ENCODE measurements at regions not wholly inside any gene's neighbourhood (a gene's known extent, or its start where the extent isn't known, plus 50 kb on each side); places are given as distances from the start of the nearest gene placed in this dataset.

DNA sequence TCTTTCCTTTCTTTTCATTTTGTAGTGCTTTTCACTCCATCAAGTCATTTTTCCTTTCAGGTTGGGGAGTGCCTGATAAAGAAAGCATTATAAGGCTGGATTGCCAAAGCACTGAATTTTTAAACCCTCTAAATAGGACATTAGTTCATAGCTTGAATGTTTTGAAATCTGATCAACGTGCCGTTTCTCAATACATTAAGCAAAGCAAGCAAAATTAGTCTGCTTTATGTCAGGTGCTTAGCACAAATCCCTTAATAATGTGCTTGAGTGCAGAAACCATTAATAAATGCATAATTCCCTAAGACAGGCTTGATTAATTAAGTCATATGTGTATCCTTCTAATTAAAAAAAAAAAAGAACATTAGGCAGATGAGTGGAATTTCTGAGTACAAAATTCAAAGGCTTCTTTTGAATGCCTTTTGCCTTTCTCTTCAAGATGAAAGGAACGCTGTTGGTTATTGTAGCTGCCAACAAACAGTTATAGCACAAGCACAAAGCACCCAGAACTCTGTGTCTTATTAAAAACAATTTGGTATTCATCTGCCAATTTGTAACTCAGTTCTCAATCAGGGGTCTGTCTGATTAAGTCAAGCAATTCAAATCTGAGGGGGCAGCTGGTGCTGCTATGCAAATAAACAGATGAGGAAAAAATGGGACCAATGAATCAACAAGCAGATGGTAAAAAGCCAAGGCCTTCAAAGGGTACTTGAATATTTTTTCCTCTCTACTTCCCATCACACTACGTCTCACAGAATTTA, 233.7 kb downstream of the TLE1 start:
- TF ChIP-seq, protein P1, sequence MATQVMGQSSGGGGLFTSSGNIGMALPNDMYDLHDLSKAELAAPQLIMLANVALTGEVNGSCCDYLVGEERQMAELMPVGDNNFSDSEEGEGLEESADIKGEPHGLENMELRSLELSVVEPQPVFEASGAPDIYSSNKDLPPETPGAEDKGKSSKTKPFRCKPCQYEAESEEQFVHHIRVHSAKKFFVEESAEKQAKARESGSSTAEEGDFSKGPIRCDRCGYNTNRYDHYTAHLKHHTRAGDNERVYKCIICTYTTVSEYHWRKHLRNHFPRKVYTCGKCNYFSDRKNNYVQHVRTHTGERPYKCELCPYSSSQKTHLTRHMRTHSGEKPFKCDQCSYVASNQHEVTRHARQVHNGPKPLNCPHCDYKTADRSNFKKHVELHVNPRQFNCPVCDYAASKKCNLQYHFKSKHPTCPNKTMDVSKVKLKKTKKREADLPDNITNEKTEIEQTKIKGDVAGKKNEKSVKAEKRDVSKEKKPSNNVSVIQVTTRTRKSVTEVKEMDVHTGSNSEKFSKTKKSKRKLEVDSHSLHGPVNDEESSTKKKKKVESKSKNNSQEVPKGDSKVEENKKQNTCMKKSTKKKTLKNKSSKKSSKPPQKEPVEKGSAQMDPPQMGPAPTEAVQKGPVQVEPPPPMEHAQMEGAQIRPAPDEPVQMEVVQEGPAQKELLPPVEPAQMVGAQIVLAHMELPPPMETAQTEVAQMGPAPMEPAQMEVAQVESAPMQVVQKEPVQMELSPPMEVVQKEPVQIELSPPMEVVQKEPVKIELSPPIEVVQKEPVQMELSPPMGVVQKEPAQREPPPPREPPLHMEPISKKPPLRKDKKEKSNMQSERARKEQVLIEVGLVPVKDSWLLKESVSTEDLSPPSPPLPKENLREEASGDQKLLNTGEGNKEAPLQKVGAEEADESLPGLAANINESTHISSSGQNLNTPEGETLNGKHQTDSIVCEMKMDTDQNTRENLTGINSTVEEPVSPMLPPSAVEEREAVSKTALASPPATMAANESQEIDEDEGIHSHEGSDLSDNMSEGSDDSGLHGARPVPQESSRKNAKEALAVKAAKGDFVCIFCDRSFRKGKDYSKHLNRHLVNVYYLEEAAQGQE (IDR thresholded peaks at IDR 0.05; ENCODE audit: insufficient read depth in 1 of 2, low read depth in 2 of 2, low read length in 1 of 2): no peak
- TF ChIP-seq, protein P2, sequence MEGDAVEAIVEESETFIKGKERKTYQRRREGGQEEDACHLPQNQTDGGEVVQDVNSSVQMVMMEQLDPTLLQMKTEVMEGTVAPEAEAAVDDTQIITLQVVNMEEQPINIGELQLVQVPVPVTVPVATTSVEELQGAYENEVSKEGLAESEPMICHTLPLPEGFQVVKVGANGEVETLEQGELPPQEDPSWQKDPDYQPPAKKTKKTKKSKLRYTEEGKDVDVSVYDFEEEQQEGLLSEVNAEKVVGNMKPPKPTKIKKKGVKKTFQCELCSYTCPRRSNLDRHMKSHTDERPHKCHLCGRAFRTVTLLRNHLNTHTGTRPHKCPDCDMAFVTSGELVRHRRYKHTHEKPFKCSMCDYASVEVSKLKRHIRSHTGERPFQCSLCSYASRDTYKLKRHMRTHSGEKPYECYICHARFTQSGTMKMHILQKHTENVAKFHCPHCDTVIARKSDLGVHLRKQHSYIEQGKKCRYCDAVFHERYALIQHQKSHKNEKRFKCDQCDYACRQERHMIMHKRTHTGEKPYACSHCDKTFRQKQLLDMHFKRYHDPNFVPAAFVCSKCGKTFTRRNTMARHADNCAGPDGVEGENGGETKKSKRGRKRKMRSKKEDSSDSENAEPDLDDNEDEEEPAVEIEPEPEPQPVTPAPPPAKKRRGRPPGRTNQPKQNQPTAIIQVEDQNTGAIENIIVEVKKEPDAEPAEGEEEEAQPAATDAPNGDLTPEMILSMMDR (IDR thresholded peaks at IDR 0.05): no peak
- TF ChIP-seq POLR2AphosphoS5 (IDR thresholded peaks at IDR 0.05; ENCODE audit: low read depth, low read length) (no peak), SIN3A (IDR thresholded peaks at IDR 0.05; ENCODE audit: borderline replicate concordance, insufficient read depth, low read depth, low read length) (no peak)

Measured in Panc1 (cell line).